Myocyte (in vitro differentiated cells): ENCODE measurements at regions not wholly inside any gene's neighbourhood (a gene's known extent, or its start where the extent isn't known, plus 50 kb on each side); places are given as distances from the start of the nearest gene placed in this dataset.
A peak's percentile ranks its signal among the peaks of the same experiment; 100 is the strongest.
"Not testable (repeated sequence)": the region's sequence is repeated elsewhere in the genome, so short reads cannot be mapped to it uniquely, and the experiment has no call there.

Experiments used
- DNase-seq: peaks from one replicate; pipeline ENCODE4 v3.0.0-alpha.2; 2012; ENCODE audit warnings: low read depth

DNA sequence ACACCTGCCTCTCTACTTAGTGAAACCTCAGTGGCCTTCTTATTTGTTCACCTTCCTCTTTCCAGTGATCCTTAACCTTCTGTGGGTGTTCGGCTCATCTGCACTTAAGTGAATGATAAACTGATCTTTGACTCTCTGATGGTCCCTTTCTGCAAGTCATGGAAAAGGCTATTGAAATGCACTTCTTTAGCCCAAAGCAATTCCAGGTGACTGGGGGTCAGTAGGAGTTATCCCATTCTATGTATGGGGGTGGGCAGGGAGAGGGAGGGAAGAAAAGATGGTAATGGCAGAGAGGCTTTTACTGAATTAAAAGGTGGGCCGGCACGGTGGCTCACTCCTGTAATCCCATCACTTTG is 170.8 kb downstream of the RGS9 start:
- no peak for DNase-seq

DNA sequence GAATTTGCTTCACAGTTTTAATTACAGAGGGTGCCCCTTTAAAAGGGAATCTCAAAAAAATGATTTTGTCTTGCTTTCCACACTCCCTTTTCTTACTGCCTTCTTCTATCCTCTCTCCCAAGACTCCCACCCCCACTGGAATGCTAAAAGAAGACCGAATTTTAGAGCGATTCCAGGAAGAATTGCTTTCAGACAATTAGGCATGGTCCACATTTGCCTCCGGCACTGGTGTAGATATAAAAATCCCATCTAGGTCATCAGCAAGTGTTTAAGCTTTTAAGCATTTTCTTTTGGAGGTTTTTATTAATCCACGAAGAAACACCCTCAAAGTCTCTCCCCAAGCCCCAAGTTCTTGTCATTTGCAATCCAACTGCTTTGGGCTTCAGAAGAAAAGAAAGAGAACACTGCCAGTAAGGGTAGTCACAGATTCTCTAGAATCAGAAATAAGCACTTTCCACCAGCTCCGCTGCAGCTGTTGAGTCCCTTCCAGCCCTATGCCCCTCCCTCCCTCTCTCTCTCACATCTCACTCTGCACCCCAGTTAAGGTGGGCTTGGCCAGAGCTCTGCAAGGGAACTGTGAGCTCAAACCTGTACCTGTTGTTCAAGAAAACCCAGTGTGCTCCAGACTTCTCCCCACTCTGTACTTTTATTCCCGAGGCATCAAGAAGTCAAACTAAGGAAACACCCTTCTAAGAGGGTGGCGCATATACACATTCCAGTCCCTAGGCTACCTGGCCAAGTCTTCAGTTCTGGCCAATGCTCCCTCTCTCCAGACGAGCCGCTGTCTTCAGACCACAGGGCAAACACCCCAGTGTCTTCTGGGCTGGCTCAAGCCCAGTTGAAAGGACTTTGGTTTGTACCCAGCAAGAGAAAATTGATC is 170.2 kb downstream of the RGS9 start:
- no peak for DNase-seq

DNA sequence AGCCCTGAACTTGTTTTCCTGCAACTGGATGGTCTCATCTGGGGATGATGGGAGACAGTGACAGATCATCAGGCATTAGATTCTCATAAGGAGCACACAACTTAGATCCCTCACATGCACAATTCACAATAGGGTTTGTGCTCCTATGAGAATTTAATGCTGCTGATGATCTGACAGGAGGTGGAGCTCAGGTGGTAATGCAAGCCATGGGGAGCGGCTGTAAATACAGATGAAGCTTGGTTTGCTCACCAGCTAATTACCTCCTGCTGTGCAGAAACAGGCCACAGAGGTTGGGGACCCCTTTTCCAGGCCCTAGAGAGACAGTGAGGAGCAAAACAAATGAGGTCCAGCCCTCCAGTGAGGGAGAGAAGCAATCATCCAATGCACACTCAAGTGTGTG is 168.6 kb downstream of the RGS9 start:
- DNase-seq, result no peak

DNA sequence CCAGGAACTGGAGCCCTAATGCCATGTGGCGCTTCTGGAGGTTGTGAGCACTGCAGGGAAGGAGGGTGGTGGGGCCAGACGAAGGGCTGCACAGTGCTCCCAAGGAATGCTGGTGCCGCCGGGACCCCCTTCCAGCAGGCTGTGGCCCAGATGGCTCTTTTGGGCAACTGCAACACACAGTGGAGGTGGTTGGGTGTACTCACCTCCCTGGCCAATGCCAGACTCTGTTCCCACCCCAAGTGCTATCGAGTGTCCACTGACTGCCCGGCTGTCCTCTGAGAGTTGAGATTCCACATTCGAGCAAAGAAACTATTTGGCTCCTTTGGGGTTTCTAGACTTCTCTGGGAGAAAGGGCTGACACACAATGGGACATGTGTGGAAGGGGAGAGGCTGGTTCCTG is 167.9 kb downstream of the RGS9 start:
- DNase-seq, result no peak

DNA sequence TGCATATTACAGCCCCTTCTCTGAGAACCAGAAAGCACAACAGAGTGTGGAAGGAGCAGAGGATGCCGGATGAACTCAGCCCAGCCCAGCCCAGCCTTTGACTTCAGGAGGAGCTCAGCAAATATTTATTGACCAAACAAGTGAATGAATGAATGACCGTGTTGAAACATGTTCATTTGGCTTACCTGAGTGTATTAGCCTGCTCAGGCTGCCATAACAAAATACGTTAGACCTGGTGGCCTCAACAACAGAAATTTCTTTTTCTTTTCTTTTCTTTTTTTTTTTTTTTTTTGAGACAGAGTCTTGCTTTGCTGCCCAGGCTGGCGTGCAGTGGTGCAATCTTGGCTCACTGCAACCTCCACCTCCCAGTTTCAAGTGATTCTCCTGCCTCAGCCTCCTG is 164.7 kb downstream of the RGS9 start:
- not testable (repeated sequence) for DNase-seq

DNA sequence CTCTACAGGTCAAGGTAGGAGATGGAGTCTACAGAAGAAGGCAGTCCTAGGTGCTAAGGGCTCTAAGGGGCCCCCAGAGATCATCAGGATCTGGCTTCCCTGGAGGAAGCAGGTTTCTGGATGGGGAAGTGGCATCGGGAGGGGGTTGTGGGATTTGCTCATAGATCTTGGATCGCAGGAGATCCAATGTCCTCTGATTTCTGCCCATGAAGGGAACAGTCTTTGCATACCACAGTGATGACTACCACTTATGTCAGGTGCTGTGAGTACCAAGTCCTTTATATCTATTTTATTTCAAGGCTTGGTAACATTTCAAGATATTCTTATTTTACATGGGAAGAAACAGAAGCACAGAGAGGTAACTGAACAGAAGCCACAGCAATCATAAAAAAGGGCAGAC is 164.0 kb downstream of the RGS9 start:
- DNase-seq, result no peak

DNA sequence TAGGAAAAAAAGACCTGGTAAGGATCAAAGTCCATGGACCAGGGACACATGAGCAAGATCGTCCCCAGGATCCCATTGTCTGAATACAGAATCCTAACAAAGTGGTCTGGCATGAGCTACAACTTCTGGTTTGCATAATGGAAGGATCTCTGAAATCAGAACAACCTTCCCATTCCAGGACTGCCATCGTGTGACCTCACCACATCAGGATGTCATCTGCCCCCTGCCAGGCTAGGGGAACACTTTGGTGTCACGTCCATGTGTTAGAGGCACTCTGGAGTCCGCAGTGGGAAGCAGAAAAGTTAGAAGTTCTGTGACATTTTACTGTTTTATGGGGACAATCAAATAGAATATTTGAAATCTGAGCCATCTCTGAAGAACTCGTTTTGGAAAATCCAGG is 160.7 kb downstream of the RGS9 start:
- DNase-seq, result no peak

DNA sequence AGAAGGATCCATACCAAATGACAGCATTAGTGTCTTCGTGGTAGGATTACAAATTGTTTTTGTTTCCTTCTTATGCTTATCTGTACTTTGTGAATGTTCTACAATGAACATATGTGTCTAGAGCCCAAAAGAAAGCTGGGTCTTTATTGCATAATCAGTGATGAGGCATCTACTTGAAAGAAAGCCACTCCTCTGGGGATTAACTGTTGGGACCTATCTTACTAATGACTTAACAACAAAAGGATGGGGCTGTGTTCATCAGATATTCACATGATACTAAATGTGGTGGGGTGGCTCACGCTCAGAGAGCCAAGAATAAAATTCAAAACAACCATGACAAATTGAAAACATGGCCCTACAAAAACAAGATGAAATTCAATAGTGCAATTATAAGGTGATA is 160.2 kb downstream of the RGS9 start:
- peak; percentile 54 for DNase-seq

DNA sequence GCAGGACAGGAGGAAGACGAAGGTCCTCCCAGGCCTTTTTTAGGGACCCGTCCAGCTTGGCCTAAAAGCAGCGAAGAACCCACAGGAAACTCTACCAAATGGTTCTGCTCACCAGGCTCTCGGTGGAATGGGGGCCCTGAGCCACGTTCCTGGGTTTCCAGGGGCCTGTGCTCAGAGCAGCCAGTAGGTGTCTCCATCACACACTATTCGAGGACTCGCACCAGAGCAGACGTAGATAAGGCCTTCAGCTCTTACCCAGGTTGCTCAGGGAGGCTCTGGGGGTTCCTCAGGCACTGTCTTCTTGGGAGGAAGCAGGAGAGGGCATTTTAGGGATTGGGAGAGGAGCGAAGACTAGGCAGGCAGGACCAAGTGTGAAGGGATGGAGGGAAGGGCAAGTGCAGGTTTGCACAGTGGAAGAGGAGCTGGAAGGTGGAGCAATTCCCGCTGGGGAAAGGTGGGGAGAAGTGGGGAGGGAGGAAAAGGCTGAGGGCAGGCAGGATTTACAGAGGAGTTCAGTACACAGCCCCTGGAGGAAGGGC is 157.1 kb downstream of the RGS9 start:
- peak; percentile 61 for DNase-seq

DNA sequence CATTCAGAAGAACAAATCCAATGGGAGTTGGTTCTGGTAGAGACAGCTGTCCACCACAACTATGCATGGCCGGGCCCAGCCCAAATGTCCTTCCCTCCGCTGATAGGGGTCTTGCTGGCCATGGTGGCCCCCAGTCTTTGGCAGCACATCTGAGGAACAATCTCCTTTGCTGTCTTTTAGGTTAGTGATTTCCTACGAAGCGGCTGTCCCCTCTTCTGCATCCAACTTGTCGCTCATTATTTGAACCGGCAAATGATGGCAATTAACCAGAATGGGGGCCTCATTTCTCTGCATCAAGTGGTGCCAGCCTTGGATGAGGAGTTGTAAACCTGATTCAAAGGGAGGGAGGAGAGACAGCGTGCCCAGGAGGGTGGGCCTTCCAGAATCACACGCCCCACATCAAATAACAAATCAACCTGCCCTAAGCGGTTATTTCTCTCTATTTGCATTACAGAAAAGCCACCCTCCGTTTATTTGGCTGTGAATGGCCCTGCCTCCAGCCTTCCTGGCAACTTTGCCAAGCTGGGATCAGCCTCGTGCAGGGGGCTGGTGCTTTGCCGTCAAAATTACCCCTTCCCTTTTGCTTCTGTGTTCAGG is 156.5 kb downstream of the RGS9 start:
- DNase-seq, result peak; percentile 30

DNA sequence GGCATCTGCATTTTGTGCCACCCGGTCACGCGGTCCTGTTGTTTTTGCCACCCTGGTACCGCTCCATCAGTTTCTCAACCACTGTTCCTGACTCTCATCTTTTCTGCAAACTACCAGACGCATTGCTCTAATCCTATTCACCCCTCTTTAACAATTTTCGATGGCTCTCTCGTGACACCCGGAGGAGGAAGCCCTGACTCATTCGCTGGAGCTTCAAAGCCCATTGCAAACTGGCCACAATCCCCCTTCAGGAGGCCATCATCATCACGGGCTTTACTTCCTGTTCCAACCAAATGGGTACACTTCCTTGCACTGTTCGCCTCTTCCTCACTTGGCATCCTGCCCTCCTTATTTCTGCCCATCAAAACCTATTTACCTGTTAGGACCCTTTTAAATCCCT is 155.3 kb downstream of the RGS9 start:
- no peak for DNase-seq

DNA sequence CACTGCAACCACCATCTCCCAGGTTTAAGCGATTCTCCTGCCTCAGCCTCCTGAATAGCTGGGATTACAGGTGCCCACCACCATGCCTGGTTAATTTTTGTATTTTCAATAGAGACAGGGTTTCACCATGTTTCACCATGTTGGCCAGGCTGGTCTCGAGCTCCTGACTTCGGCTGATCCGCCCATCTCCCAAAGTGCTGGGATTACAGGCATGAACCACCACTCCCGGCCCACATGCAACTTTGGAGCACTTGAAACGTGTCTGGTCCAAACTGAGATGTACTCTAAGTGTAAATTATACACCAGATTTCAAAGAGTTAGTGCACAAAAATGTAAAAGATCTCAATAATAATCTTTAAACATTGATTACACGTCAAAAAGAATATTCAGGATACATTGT is 154.1 kb downstream of the RGS9 start:
- not testable (repeated sequence) for DNase-seq

DNA sequence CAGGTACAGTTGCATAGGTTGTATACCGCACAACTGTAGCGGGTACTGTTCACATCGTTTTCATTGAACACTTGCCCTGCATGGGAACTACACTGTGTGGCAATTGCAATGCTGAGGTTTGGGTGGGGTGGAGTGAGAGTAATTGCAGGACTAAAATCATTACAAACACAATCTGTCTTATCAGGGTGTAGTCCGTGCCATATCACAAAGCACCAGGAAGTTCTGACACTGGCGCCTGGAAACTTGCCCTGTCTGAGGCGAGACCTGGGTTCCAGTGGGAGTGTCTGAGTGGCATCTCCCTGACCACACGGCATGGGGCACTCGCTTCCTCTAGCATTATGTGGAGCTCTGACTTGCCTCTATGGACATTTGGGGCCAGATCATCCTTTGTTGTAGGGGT is 153.4 kb downstream of the RGS9 start:
- DNase-seq, result no peak

DNA sequence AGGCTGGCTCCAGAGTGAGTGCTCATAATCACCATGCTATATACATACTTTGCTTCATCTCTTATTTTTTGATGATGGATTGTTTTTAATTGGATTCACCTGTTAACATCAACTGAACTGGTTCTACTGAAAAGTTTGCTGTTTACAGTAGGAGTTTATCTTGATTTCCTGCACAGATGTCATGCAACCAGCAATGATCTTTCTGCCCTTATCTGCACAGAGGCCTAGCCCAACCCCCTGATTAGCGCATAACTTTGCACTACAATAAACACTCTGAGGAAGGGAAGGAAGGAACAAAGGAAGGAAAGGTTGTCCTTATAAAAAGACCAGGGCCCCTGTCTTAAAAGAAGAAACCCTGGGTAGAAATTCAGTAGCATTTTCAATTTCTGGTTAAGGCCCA is 152.9 kb downstream of the RGS9 start:
- DNase-seq, result no peak

DNA sequence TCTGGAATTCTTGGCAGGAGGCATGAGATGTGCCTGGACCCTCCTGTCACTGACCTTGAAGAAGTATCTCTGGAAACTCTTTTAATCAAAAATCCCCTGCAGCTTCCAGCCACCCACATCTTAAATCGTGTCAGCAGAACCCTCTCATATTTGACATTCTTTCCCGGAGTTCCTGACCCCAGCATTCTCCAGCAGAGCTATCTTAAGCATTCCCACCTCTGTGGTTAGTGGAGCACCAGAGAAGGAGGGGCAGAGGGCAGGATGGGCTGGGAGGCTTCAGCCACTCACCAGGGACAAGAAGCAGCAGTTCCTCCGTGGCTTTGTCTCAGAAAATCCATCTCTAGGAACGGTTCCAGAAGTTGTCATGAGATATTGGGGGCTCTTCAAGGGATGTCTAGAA is 149.9 kb downstream of the RGS9 start:
- DNase-seq, result peak; percentile 48

DNA sequence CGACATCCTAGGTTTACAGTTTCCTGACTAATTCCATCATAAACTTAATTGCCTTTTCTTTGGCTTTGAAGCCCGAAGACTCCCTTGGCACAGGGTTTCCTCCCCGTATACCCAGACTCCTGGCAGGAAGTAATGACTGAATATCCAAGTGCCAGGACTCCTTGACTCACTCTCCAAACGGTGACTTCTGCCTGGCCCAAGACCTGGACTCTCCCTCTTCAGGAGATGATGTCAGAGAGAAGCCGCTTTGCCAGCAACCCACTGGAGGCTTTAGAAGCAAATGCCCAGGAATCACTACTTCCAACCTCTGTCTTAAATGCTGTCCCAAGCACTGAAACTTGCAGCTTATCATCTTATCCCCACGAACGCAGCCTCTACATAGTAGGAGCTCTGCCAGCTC is 146.5 kb downstream of the RGS9 start:
- no peak for DNase-seq

DNA sequence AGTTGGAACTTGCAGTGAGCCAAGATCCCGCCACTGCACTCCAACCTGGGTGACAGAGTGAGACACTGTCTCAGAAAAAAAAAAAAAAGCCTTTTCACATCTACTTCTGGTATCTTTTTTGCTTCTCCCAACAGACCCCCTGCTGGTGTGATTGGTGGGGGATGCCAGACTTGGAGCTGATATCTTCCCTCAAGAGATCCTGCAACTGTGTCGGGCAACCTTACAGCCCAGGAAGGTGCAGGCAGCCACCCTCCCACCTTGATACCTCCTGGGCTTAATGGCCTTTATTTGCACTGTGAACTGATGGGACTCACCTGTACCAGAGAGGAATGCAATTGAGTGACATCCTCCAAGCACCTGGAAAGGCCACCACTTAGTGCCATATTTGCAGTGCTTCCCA is 142.3 kb downstream of the RGS9 start:
- DNase-seq, result no peak

DNA sequence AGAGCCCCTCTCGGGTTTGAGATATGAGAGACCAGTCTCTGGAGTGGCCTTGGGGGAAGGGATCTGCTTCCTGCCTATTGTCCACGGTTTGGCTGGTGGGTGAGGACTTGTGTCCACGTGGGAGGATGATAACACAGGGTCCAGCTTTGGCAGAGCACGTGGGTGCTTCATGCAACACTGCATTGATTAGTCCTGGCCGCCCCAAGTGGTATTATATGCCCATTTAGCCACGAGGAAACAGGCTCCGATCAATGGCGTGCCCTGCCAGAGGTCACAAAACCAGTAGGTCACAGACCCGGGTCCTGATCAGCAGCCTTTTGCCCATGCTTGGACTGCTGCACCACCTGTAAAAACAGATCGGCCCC is 141.6 kb downstream of the RGS9 start:
- no peak for DNase-seq

DNA sequence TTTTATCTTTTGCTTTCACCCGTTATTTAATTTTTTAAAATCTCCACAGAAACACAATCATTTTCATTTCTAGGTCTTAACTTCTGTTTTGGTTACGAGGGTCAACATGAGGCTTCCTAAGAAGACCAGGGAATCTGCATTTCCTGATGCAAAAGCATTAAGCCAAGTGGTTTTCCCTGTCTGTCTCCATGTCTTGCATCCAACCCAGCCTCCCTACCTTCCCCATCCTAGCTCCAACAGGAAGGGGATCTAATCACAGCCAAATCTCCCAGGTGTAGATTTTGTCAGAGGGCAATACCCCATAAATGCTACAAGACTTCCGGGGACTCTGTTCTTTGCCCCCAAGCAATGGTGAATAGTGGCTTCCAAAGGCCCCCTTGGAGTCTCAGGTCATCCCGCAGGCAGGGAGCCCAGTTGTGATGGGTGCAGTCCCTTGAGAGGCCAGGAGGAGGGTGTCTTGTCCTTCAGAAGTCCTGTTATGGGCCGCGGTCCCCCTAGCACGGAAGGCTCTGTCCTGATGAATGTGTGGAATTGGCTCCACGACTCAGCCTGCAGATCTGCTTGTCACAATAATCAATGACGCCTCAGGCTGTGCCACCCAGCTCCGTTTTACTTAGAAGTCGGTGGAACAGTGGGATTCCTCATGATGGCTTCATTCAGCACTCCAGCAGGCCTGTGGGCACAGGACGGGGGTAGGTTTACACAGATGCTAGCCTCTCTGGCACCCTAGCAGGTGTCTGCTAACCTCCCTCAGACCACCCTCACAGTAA is 141.1 kb downstream of the RGS9 start:
- DNase-seq, result peak; percentile 43

DNA sequence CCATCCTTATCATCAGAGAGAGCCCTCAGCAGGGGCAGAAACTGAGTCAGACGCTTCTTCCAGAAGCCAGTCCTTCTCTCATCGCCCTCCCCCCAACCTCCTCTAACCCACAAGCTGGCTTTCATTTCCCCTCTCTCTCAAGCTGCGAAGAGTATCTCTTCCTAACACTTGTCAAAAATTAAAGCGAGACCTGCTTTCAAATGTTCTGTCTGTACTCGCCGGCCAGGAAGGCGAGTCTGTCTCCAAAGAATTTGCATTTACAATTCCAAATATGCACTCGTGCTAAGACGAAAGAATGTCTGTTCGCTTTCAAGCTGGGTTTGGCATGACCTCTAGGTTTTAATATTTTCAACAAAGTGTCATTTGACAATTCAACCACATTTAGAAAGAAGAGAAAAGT is 140.4 kb downstream of the RGS9 start:
- peak; percentile 28 for DNase-seq
